ENCODE measurements at regions not wholly inside any gene's neighbourhood (a gene's known extent, or its start where the extent isn't known, plus 50 kb on each side); places are given as distances from the start of the nearest gene placed in this dataset.

DNA sequence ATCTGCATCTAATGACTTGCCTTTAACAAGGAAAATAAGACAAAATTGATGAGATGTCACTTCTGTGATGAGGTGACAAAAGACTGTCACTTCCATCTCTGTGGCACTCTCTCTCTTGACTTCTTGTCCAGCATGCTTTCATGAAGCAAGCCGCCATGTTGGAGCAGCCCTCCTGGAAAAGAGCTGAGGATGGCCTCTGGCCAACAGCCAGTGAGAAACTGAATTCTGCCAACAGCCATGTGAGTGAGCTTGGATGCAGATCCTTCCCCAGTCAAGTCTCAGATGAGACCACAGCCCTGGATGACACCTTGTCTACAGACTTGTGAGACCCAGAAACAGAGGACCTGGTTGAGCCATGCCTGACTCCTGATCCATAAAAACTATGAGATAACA is 412.6 kb upstream of the SHH start:
- H3K36me3 ChIP-seq (ENCODE audit: control insufficient read depth in 2 of 3, insufficient read depth in 3 of 3, low read length in 3 of 3): no peaks in the 10 kb centered on the region
- no peaks in the 10 kb centered on the region for H3K27me3 ChIP-seq (ENCODE audit: control insufficient read depth, insufficient read depth, low read length)
- H3K9me3 ChIP-seq (ENCODE audit: control insufficient read depth in 2 of 3, insufficient read depth in 1 of 3, low read length in 3 of 3): peaks cover 0 to 17% (median 0%) of the 10 kb centered on the region in 3 donors
- intact Hi-C loops (cut with DNase I): no loop called here
- no peaks in the 10 kb centered on the region for H3K4me1 ChIP-seq (ENCODE audit: control insufficient read depth in 2 of 3, insufficient read depth in 2 of 3, low read depth in 1 of 3, low read length in 3 of 3)
- DNase-seq (peak in 1 of 5 donors; percentile 1), FAIRE-seq (no peak)
- TF ChIP-seq, protein P1, sequence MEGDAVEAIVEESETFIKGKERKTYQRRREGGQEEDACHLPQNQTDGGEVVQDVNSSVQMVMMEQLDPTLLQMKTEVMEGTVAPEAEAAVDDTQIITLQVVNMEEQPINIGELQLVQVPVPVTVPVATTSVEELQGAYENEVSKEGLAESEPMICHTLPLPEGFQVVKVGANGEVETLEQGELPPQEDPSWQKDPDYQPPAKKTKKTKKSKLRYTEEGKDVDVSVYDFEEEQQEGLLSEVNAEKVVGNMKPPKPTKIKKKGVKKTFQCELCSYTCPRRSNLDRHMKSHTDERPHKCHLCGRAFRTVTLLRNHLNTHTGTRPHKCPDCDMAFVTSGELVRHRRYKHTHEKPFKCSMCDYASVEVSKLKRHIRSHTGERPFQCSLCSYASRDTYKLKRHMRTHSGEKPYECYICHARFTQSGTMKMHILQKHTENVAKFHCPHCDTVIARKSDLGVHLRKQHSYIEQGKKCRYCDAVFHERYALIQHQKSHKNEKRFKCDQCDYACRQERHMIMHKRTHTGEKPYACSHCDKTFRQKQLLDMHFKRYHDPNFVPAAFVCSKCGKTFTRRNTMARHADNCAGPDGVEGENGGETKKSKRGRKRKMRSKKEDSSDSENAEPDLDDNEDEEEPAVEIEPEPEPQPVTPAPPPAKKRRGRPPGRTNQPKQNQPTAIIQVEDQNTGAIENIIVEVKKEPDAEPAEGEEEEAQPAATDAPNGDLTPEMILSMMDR (IDR thresholded peaks at IDR 0.05; ENCODE audit: borderline replicate concordance, extremely low read depth, insufficient read depth): no peak
- no peak overlapping the region for H3K9ac ChIP-seq (ENCODE audit: low read length in 3 of 3)
- no peak overlapping the region for H3K4me3 ChIP-seq (ENCODE audit: low read length in 3 of 3)
- no peak overlapping the region for H3K27ac ChIP-seq (ENCODE audit: low read depth in 2 of 2, low read length in 2 of 2)

GRCh38 chr7:156223935-156224832 is 411.9 kb upstream of the SHH start:
- no peak for DNase-seq
- H3K4me3 ChIP-seq (ENCODE audit: low read length in 3 of 3): no peak overlapping the region
- intact Hi-C loops (cut with DNase I): no loop called here
- H3K27me3 ChIP-seq (ENCODE audit: control insufficient read depth, insufficient read depth, low read length): no peaks in the 10 kb centered on the region
- H3K36me3 ChIP-seq (ENCODE audit: control insufficient read depth in 2 of 3, insufficient read depth in 3 of 3, low read length in 3 of 3): no peaks in the 10 kb centered on the region
- H3K9me3 ChIP-seq (ENCODE audit: control insufficient read depth in 2 of 3, insufficient read depth in 1 of 3, low read length in 3 of 3): peaks cover 0 to 12% (median 0%) of the 10 kb centered on the region in 3 donors
- H3K9ac ChIP-seq (ENCODE audit: low read length in 3 of 3): no peak overlapping the region
- TF ChIP-seq, protein P1 (IDR thresholded peaks at IDR 0.05; ENCODE audit: borderline replicate concordance, extremely low read depth, insufficient read depth): no peak
- no peak overlapping the region for H3K27ac ChIP-seq (ENCODE audit: low read depth in 2 of 2, low read length in 2 of 2)
- no peaks in the 10 kb centered on the region for H3K4me1 ChIP-seq (ENCODE audit: control insufficient read depth in 2 of 3, insufficient read depth in 2 of 3, low read depth in 1 of 3, low read length in 3 of 3)
- FAIRE-seq: no peak

DNA sequence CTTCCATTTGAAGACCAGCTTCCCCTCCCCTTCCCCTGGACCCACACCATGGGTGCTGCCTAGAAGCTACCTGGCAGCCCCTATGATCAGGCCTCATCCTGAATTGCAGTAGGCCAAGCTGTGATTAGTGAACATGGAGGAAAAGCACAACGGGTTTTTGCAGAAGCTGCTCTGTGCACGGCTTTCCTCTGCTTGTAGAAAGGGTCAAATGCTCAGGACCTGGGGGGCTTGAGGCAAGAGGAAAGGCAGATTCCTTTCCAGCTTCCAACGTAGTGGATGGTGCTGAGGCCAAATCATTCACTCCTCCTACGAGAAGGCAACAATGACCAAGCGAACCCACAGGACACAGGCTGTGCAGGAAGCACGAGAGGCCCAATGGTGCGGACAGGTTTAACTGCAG is 410.3 kb upstream of the SHH start:
- Histone ChIP-seq H3K4me1 (ENCODE audit: control insufficient read depth in 2 of 3, insufficient read depth in 2 of 3, low read depth in 1 of 3, low read length in 3 of 3) (no peaks in the 10 kb centered on the region), H3K9me3 (ENCODE audit: control insufficient read depth in 2 of 3, insufficient read depth in 1 of 3, low read length in 3 of 3) (peaks cover 0 to 6% (median 0%) of the 10 kb centered on the region in 3 donors), H3K27ac (ENCODE audit: low read depth in 2 of 2, low read length in 2 of 2) (no peak overlapping the region), H3K36me3 (ENCODE audit: control insufficient read depth in 2 of 3, insufficient read depth in 3 of 3, low read length in 3 of 3) (no peaks in the 10 kb centered on the region), H3K9ac (ENCODE audit: low read length in 3 of 3) (no peak overlapping the region), H3K27me3 (ENCODE audit: control insufficient read depth, insufficient read depth, low read length) (no peaks in the 10 kb centered on the region), H3K4me3 (ENCODE audit: low read length in 3 of 3) (no peak overlapping the region)
- TF ChIP-seq, protein P1 (IDR thresholded peaks at IDR 0.05; ENCODE audit: borderline replicate concordance, extremely low read depth, insufficient read depth): no peak
- intact Hi-C loops (cut with DNase I): no loop called here
- FAIRE-seq (no peak), DNase-seq (peak in 1 of 5 donors; percentile 1)

All from kidney (tissue), 13 donors.